Activated CD4-positive, alpha-beta T cell treated with anti-CD3 and anti-CD28 coated beads for 36 hours (primary cell): ENCODE measurements at regions not wholly inside any gene's neighbourhood (a gene's known extent, or its start where the extent isn't known, plus 50 kb on each side); places are given as distances from the start of the nearest gene placed in this dataset.

ENCODE experiments used
- ATAC-seq: fragments of 200-7000 bp; cut with Tn5 transposase; one replicate; pipeline ENCODE4 v1.10.0; 2021; ENCODE audit warnings: mild to moderate bottlenecking, moderate library complexity
- CTCF ChIA-PET: fragments of 350-600 bp; sonication (Branson Sonifier 250); formaldehyde crosslinking; loops from one replicate; lab custom pipeline; 2021; ENCODE audit warnings: antibody characterized with exemption; lab: Charles Lee
- POLR2A ChIA-PET: fragments of 350-600 bp; sonication (Branson Sonifier 250); formaldehyde crosslinking; loops from one replicate; lab custom pipeline; 2021; ENCODE audit warnings: antibody characterized with exemption, inconsistent platforms; lab: Charles Lee
- DNase-seq: peaks from one replicate; pipeline ENCODE4 v3.0.0-alpha.2; 2020
- H3K27ac Mint-ChIP-seq: one replicate; pipeline ENCODE4 v1.8.0; 2021; ENCODE audit warnings: mixed read lengths
- H3K27me3 Mint-ChIP-seq: one replicate; pipeline ENCODE4 v1.8.0; 2021; ENCODE audit warnings: mixed read lengths
- H3K36me3 Mint-ChIP-seq: one replicate; pipeline ENCODE4 v1.8.0; 2021; ENCODE audit warnings: low read depth, mixed read lengths
- H3K4me1 Mint-ChIP-seq: one replicate; pipeline ENCODE4 v1.8.0; 2021; ENCODE audit warnings: mixed read lengths
- H3K4me3 Mint-ChIP-seq: one replicate; pipeline ENCODE4 v1.8.0; 2021; ENCODE audit warnings: mild to moderate bottlenecking, moderate library complexity, mixed read lengths
- H3K9me3 Mint-ChIP-seq: one replicate; pipeline ENCODE4 v1.8.0; 2021; ENCODE audit warnings: low read depth, mixed read lengths
- intact Hi-C, 2 experiments: fragments of 100-400 bp; cut with DNase I in 1 of 2; cut with micrococcal nuclease in 1 of 2; formaldehyde crosslinking; loops; one replicate each; pipeline versions ENCODE4 v1.14.2 to v1.15.1; 2022 to 2024; cut with DNase I, micrococcal nuclease

GRCh38 chr16:77002644-77003043 lies 188.3 kb upstream of the MON1B start:
- ChIA-PET CTCF (no interaction called here), POLR2A (no interaction called here)
- H3K27ac Mint-ChIP-seq, result no peak overlapping the region
- H3K27me3 Mint-ChIP-seq, result no peaks in the 10 kb centered on the region
- intact Hi-C loops, result no loop called here
- no peak for DNase-seq
- H3K36me3 Mint-ChIP-seq, result no peaks in the 10 kb centered on the region
- H3K9me3 Mint-ChIP-seq, result peaks cover 3% of the 10 kb centered on the region
- no peak overlapping the region for H3K4me3 Mint-ChIP-seq
- H3K4me1 Mint-ChIP-seq, result no peaks in the 10 kb centered on the region
- no peak for ATAC-seq

GRCh38 chr16:77009453-77009852 lies 181.5 kb upstream of the MON1B start:
- H3K27ac Mint-ChIP-seq, result no peak overlapping the region
- H3K4me1 Mint-ChIP-seq, result no peaks in the 10 kb centered on the region
- intact Hi-C loops, result no loop called here
- ChIA-PET CTCF (no interaction called here), POLR2A (no interaction called here)
- no peaks in the 10 kb centered on the region for H3K36me3 Mint-ChIP-seq
- H3K9me3 Mint-ChIP-seq, result peaks cover 8% of the 10 kb centered on the region
- H3K4me3 Mint-ChIP-seq, result no peak overlapping the region
- DNase-seq (no peak), ATAC-seq (no peak)
- H3K27me3 Mint-ChIP-seq, result no peaks in the 10 kb centered on the region

GRCh38 chr16:77014441-77014840 lies 176.5 kb upstream of the MON1B start:
- H3K4me1 Mint-ChIP-seq, result no peaks in the 10 kb centered on the region
- H3K4me3 Mint-ChIP-seq, result no peak overlapping the region
- POLR2A ChIA-PET, result no interaction called here
- DNase-seq (no peak), ATAC-seq (no peak)
- peaks cover 8% of the 10 kb centered on the region for H3K9me3 Mint-ChIP-seq
- no peak overlapping the region for H3K27ac Mint-ChIP-seq
- intact Hi-C loops, result no loop called here
- H3K36me3 Mint-ChIP-seq, result no peaks in the 10 kb centered on the region
- CTCF ChIA-PET, result interaction anchor here (1.2 kb wide), 1 partner anchor 13 kb away, joined by 5 read pairs; no protein-coding TSS in a partner anchor
- peaks cover 2% of the 10 kb centered on the region for H3K27me3 Mint-ChIP-seq

GRCh38 chr16:77030600-77030999 lies 160.4 kb upstream of the MON1B start:
- ChIA-PET POLR2A (no interaction called here), CTCF (no interaction called here)
- no peaks in the 10 kb centered on the region for H3K9me3 Mint-ChIP-seq
- no peak for ATAC-seq
- no peak overlapping the region for H3K4me3 Mint-ChIP-seq
- H3K36me3 Mint-ChIP-seq, result no peaks in the 10 kb centered on the region
- intact Hi-C loops, result no loop called here
- no peak overlapping the region for H3K27ac Mint-ChIP-seq
- H3K27me3 Mint-ChIP-seq, result no peaks in the 10 kb centered on the region
- H3K4me1 Mint-ChIP-seq, result no peaks in the 10 kb centered on the region
- no peak for DNase-seq

- POLR2A ChIA-PET, result no interaction called here
- CTCF ChIA-PET, result no interaction called here
- no peak overlapping the region for H3K27ac Mint-ChIP-seq
- no peaks in the 10 kb centered on the region for H3K36me3 Mint-ChIP-seq
- ATAC-seq (no peak), DNase-seq (no peak)
- no peaks in the 10 kb centered on the region for H3K4me1 Mint-ChIP-seq
- no peaks in the 10 kb centered on the region for H3K27me3 Mint-ChIP-seq
- no peak overlapping the region for H3K4me3 Mint-ChIP-seq
- H3K9me3 Mint-ChIP-seq, result no peaks in the 10 kb centered on the region
- intact Hi-C loops, result no loop called here
Measured at GRCh38 chr16:77033516-77033915, 157.5 kb upstream of the MON1B start.

GRCh38 chr16:77035361-77035760 lies 155.6 kb upstream of the MON1B start:
- ATAC-seq (no peak), DNase-seq (no peak)
- Mint-ChIP-seq H3K4me1 (no peaks in the 10 kb centered on the region), H3K4me3 (no peak overlapping the region), H3K27ac (no peak overlapping the region), H3K27me3 (peaks cover 2% of the 10 kb centered on the region), H3K9me3 (no peaks in the 10 kb centered on the region), H3K36me3 (no peaks in the 10 kb centered on the region)
- ChIA-PET POLR2A (no interaction called here), CTCF (no interaction called here)
- intact Hi-C loops, result no loop called here

- H3K36me3 Mint-ChIP-seq, result no peaks in the 10 kb centered on the region
- no peak for DNase-seq
- intact Hi-C loops, result no loop called here
- POLR2A ChIA-PET, result no interaction called here
- peaks cover 2% of the 10 kb centered on the region for H3K27me3 Mint-ChIP-seq
- ATAC-seq, result no peak
- CTCF ChIA-PET, result no interaction called here
- no peak overlapping the region for H3K27ac Mint-ChIP-seq
- H3K4me1 Mint-ChIP-seq, result no peaks in the 10 kb centered on the region
- no peaks in the 10 kb centered on the region for H3K9me3 Mint-ChIP-seq
- no peak overlapping the region for H3K4me3 Mint-ChIP-seq
Measured at GRCh38 chr16:77037696-77038347, 153.2 kb upstream of the MON1B start.

GRCh38 chr16:77041468-77041867 lies 149.5 kb upstream of the MON1B start:
- H3K9me3 Mint-ChIP-seq, result no peaks in the 10 kb centered on the region
- peaks cover 7% of the 10 kb centered on the region for H3K27me3 Mint-ChIP-seq
- no peak for ATAC-seq
- ChIA-PET POLR2A (no interaction called here), CTCF (no interaction called here)
- no peak for DNase-seq
- no peaks in the 10 kb centered on the region for H3K4me1 Mint-ChIP-seq
- no peak overlapping the region for H3K4me3 Mint-ChIP-seq
- H3K36me3 Mint-ChIP-seq, result no peaks in the 10 kb centered on the region
- H3K27ac Mint-ChIP-seq, result no peak overlapping the region
- intact Hi-C loops, result loop anchor here in 1 of 2 experiments (10.0 kb wide), 1 partner anchor 133 kb away; no protein-coding TSS in a partner anchor

- H3K27me3 Mint-ChIP-seq, result peaks cover 7% of the 10 kb centered on the region
- no peak for DNase-seq
- intact Hi-C loops, result loop anchor here in 1 of 2 experiments (2.0 to 10.0 kb wide), 2 partner anchors 132 to 1254 kb away; no protein-coding TSS in a partner anchor
- H3K9me3 Mint-ChIP-seq, result no peaks in the 10 kb centered on the region
- POLR2A ChIA-PET, result no interaction called here
- CTCF ChIA-PET, result no interaction called here
- no peak overlapping the region for H3K27ac Mint-ChIP-seq
- H3K36me3 Mint-ChIP-seq, result no peaks in the 10 kb centered on the region
- no peak overlapping the region for H3K4me3 Mint-ChIP-seq
- H3K4me1 Mint-ChIP-seq, result no peaks in the 10 kb centered on the region
- no peak for ATAC-seq
Measured at GRCh38 chr16:77043076-77043475, 147.9 kb upstream of the MON1B start.

- ChIA-PET CTCF (no interaction called here), POLR2A (no interaction called here)
- intact Hi-C loops, result loop anchor here in 1 of 2 experiments (10.0 kb wide), 1 partner anchor 129 kb away; no protein-coding TSS in a partner anchor
- ATAC-seq (no peak), DNase-seq (no peak)
- Mint-ChIP-seq H3K27me3 (peaks cover 6% of the 10 kb centered on the region), H3K27ac (no peak overlapping the region), H3K4me1 (no peaks in the 10 kb centered on the region), H3K9me3 (no peaks in the 10 kb centered on the region), H3K36me3 (no peaks in the 10 kb centered on the region), H3K4me3 (no peak overlapping the region)
Measured at GRCh38 chr16:77046206-77046605, 144.8 kb upstream of the MON1B start.

- H3K4me3 Mint-ChIP-seq, result no peak overlapping the region
- ChIA-PET CTCF (no interaction called here), POLR2A (no interaction called here)
- H3K36me3 Mint-ChIP-seq, result no peaks in the 10 kb centered on the region
- peaks cover 6% of the 10 kb centered on the region for H3K27me3 Mint-ChIP-seq
- H3K27ac Mint-ChIP-seq, result no peak overlapping the region
- intact Hi-C loops, result loop anchor here in 1 of 2 experiments (10.0 kb wide), 1 partner anchor 127 kb away; no protein-coding TSS in a partner anchor
- no peak for DNase-seq
- no peak for ATAC-seq
- no peaks in the 10 kb centered on the region for H3K9me3 Mint-ChIP-seq
- H3K4me1 Mint-ChIP-seq, result no peaks in the 10 kb centered on the region
Measured at GRCh38 chr16:77048085-77048484, 142.9 kb upstream of the MON1B start.

GRCh38 chr16:77049577-77049976 lies 141.4 kb upstream of the MON1B start:
- ATAC-seq (no peak), DNase-seq (no peak)
- CTCF ChIA-PET, result no interaction called here
- H3K4me1 Mint-ChIP-seq, result no peaks in the 10 kb centered on the region
- no peaks in the 10 kb centered on the region for H3K9me3 Mint-ChIP-seq
- H3K27ac Mint-ChIP-seq, result no peak overlapping the region
- H3K36me3 Mint-ChIP-seq, result no peaks in the 10 kb centered on the region
- intact Hi-C loops, result loop anchor here in 1 of 2 experiments (10.0 kb wide), 1 partner anchor 125 kb away; no protein-coding TSS in a partner anchor
- POLR2A ChIA-PET, result no interaction called here
- peaks cover 6% of the 10 kb centered on the region for H3K27me3 Mint-ChIP-seq
- H3K4me3 Mint-ChIP-seq, result no peak overlapping the region
